ENCODE measurements at regions not wholly inside any gene's neighbourhood (a gene's known extent, or its start where the extent isn't known, plus 50 kb on each side); places are given as distances from the start of the nearest gene placed in this dataset.

- no peak for DNase-seq (ENCODE audit: low read depth)
Measured at GRCh38 chr10:62746951-62747729, 57.4 kb upstream of the ADO start.

GRCh38 chr10:62748386-62748785 is 56.1 kb upstream of the ADO start:
- DNase-seq (ENCODE audit: low read depth), result no peak

- DNase-seq (ENCODE audit: low read depth), result no peak
Measured at GRCh38 chr10:62749093-62749683, 55.3 kb upstream of the ADO start.

Data from CMK (cell line).